K562 (cell line): ENCODE measurements at regions not wholly inside any gene's neighbourhood (a gene's known extent, or its start where the extent isn't known, plus 50 kb on each side); places are given as distances from the start of the nearest gene placed in this dataset.

Experiments
- ATAC-seq: fragments of 200-7000 bp; cut with Tn5 transposase; 3 replicates; pipeline ENCODE4 v1.9.1; 2020; ENCODE audit warnings: moderate library complexity
- BruUV-seq: library from RNA; stranded (reverse); fragments of 400-500 nt; replicated peaks from 2 replicates; lab custom pipeline; 2021; lab: Mats Ljungman, UMichigan
- CTCF ChIA-PET: fragments of 300-600 bp; formaldehyde crosslinking; extraction: SDS; loops from one replicate; lab custom pipeline; 2021; ENCODE audit warnings: low intra/inter-chr PET ratio; lab: Yijun Ruan, JAX
- POLR2A ChIA-PET: fragments of 300-600, 350-650 bp; sonication (Branson Sonifier 250); formaldehyde crosslinking; extraction: SDS; loops from one replicate; lab custom pipeline; 2021; ENCODE audit warnings: antibody characterized with exemption, inconsistent platforms; lab: Yijun Ruan, JAX
- DNase-seq, 4 experiments: peaks; one replicate each; pipeline versions ENCODE4 v3.0.0 to v3.0.0-alpha.2; 2011 to 2018; ENCODE audit warnings: low spot score in 3 of 4, mixed read lengths in 3 of 4; ENCODE audit errors: extremely low read depth in 1 of 4
- FAIRE-seq: peaks from 2 replicates; lab custom pipeline; 2011; peaks lifted over from hg19 to GRCh38; lab: Jason Lieb, UNC
- H2AFZ ChIP-seq: 2 replicates; pipeline ENCODE4 v1.6.0; 2011; ENCODE audit warnings: low read depth, low read length, control low read depth, inconsistent platforms
- H3K27ac ChIP-seq: fragments of 200-600 bp; 3 replicates; pipeline ENCODE4 v1.8.0; 2011; ENCODE audit warnings: low read depth, mild to moderate bottlenecking, control low read depth, inconsistent platforms, low read length, moderate library complexity, mixed read lengths; ENCODE audit errors: extremely low read depth
- H3K27me3 ChIP-seq, 2 experiments: fragments of 300-600 bp in 1 of 2; 2 replicates in 1 of 2; 3 replicates in 1 of 2; pipeline versions ENCODE4 v1.6.0 to v1.8.0; 2011; ENCODE audit warnings: inconsistent platforms in 2 of 2, low read length in 2 of 2, mild to moderate bottlenecking in 1 of 2, mixed read lengths in 1 of 2, moderate library complexity in 1 of 2; ENCODE audit not compliant: control insufficient read depth in 2 of 2, insufficient read depth in 2 of 2
- H3K36me3 ChIP-seq: fragments of 300-600 bp; 3 replicates; pipeline ENCODE4 v1.8.0; 2011; ENCODE audit warnings: mild to moderate bottlenecking, low read length, inconsistent platforms; ENCODE audit not compliant: control insufficient read depth, insufficient read depth
- H3K4me1 ChIP-seq, 2 experiments: fragments of 200-600 bp in 1 of 2; replicated peaks in 1 of 2; 2 replicates in 1 of 2; 3 replicates in 1 of 2; pipeline versions ENCODE4 v1.5.1 to v1.8.0; 2011; ENCODE audit warnings: inconsistent platforms in 2 of 2, low read length in 2 of 2, mild to moderate bottlenecking in 1 of 2, mixed read lengths in 1 of 2, moderate library complexity in 1 of 2; ENCODE audit not compliant: control insufficient read depth in 2 of 2, insufficient read depth in 2 of 2
- H3K4me2 ChIP-seq: 2 replicates; pipeline ENCODE4 v1.6.1; 2011; ENCODE audit warnings: low read length, control low read depth, inconsistent platforms, mixed read lengths; ENCODE audit not compliant: insufficient read depth
- H3K4me3 ChIP-seq: fragments of 200-600 bp; sonication (generic), shearing (Covaris generic); 2 replicates; pipeline ENCODE4 v1.5.1; 2016; ENCODE audit warnings: control low read depth, inconsistent platforms
- H3K79me2 ChIP-seq: fragments of 200-600 bp; 3 replicates; pipeline ENCODE4 v1.8.0; 2011; ENCODE audit warnings: low read length, inconsistent platforms; ENCODE audit not compliant: control insufficient read depth, insufficient read depth
- H3K9ac ChIP-seq, 2 experiments: 2 replicates each; pipeline versions ENCODE4 v1.6.0 to v1.6.1; 2011; ENCODE audit warnings: low read depth in 2 of 2, low read length in 2 of 2, control low read depth in 1 of 2, inconsistent platforms in 1 of 2, mild to moderate bottlenecking in 1 of 2, mixed read lengths in 1 of 2; ENCODE audit not compliant: insufficient read depth in 1 of 2
- H3K9me1 ChIP-seq: one replicate; pipeline ENCODE4 v1.6.0; 2011; ENCODE audit warnings: inconsistent platforms, mild to moderate bottlenecking, low read length, moderate library complexity; ENCODE audit not compliant: control insufficient read depth, insufficient read depth
- H3K9me3 ChIP-seq: replicated peaks from 2 replicates; pipeline ENCODE4 v1.5.1; 2011; ENCODE audit warnings: low read depth, low read length, inconsistent platforms; ENCODE audit not compliant: control insufficient read depth, insufficient read depth
- H4K20me1 ChIP-seq: replicated peaks from 2 replicates; pipeline ENCODE4 v1.6.1; 2011; ENCODE audit warnings: low read length, inconsistent platforms, mixed read lengths; ENCODE audit not compliant: control insufficient read depth, insufficient read depth
- ARNT ChIP-seq, 2 experiments: fragments of 450-650 bp; IDR thresholded peaks; 2 replicates each; pipeline ENCODE4 v1.6.1; 2016; ENCODE audit warnings: mild to moderate bottlenecking in 1 of 2
- BRD9 ChIP-seq: fragments of 450-650 bp; IDR thresholded peaks from 2 replicates; pipeline ENCODE4 v1.6.1; 2018; ENCODE audit warnings: low read depth; ENCODE audit not compliant: partially characterized antibody
- NBN ChIP-seq: fragments of 450-650 bp; IDR thresholded peaks from 2 replicates; pipeline ENCODE4 v1.6.1; 2016; ENCODE audit warnings: low read depth, mild to moderate bottlenecking
- NR2F6 ChIP-seq: fragments of 450-650 bp; formaldehyde crosslinking; IDR thresholded peaks from 2 replicates; pipeline ENCODE4 v1.4.0; 2020; ENCODE audit warnings: mild to moderate bottlenecking
- PYGO2 ChIP-seq: fragments of 450-650 bp; IDR thresholded peaks from 2 replicates; pipeline ENCODE4 v1.6.1; 2016; ENCODE audit warnings: mild to moderate bottlenecking, missing genetic modification characterization, moderate library complexity, missing compliant biosample characterization
- SREBF1 ChIP-seq: fragments of 150-350 bp; IDR thresholded peaks from 2 replicates; pipeline ENCODE4 v1.6.1; 2014; ENCODE audit warnings: antibody characterized with exemption, low read depth, low read length, borderline replicate concordance
- ZNF146 ChIP-seq: IDR thresholded peaks from one replicate; pipeline ENCODE4 v1.6.1; 2018; ENCODE audit warnings: missing compliant biosample characterization; ENCODE audit not compliant: unreplicated experiment
- ZNF184 ChIP-seq: sonication (generic); formaldehyde crosslinking; IDR thresholded peaks from 2 replicates; pipeline ENCODE4 v1.5.0; 2020; ENCODE audit warnings: missing genetic modification reagents
- ZNF23 ChIP-seq: fragments of 250-450 bp; sonication (Bioruptor Pico); IDR thresholded peaks from 2 replicates; pipeline ENCODE4 v1.4.0; 2020; ENCODE audit warnings: mild to moderate bottlenecking
- ZNF445 ChIP-seq: fragments of 250-450 bp; sonication (Bioruptor Pico); IDR thresholded peaks from 2 replicates; pipeline ENCODE4 v1.4.0; 2020; ENCODE audit warnings: low read depth, mild to moderate bottlenecking, moderate library complexity
- ZNF696 ChIP-seq: fragments of 250-450 bp; sonication (Bioruptor Pico); conservative IDR thresholded peaks from 2 replicates; pipeline ENCODE4 v1.4.0; 2020; ENCODE audit warnings: mild to moderate bottlenecking, moderate library complexity
- ZNF780A ChIP-seq: fragments of 250-450 bp; sonication (Bioruptor Pico); IDR thresholded peaks from 2 replicates; pipeline ENCODE4 v1.5.0; 2021; ENCODE audit warnings: mild to moderate bottlenecking
- WGBS: fragments of 100-300 bp; shearing (Covaris generic); methylation state at CpG from one replicate; pipeline ENCODE4 v1.1.6; 2016; ENCODE audit warnings: low coverage, mixed read lengths; ENCODE audit not compliant: insufficient coverage; ENCODE audit errors: missing lambda C conversion rate; 5-methylcytosine and 5-hydroxymethylcytosine counted together
- in situ Hi-C: fragments of 300-500 bp; cut with MboI; formaldehyde crosslinking; loops from 4 replicates; pipeline ENCODE4 v1.15.0; 2018; ENCODE audit warnings: inconsistent platforms, mixed read lengths
- intact Hi-C: fragments of 100-400 bp; cut with micrococcal nuclease; formaldehyde crosslinking; loops from 2 replicates; pipeline ENCODE4 v1.14.2; 2022
- TF ChIP-seq, protein P1 (sequence below): fragments of 450-650 bp; IDR thresholded peaks from 2 replicates; pipeline ENCODE4 v1.6.1; 2014; ENCODE audit warnings: low read depth, mild to moderate bottlenecking, moderate library complexity, borderline replicate concordance
- TF ChIP-seq, protein P2 (sequence below): sonication (generic); formaldehyde crosslinking; IDR thresholded peaks from 2 replicates; pipeline ENCODE4 v1.5.0; 2020; ENCODE audit warnings: missing genetic modification reagents
- TF ChIP-seq, protein P3 (sequence below): fragments of 250-450 bp; sonication (Bioruptor Pico); IDR thresholded peaks from 2 replicates; pipeline ENCODE4 v1.5.0; 2021; ENCODE audit warnings: mild to moderate bottlenecking, moderate library complexity

DNA sequence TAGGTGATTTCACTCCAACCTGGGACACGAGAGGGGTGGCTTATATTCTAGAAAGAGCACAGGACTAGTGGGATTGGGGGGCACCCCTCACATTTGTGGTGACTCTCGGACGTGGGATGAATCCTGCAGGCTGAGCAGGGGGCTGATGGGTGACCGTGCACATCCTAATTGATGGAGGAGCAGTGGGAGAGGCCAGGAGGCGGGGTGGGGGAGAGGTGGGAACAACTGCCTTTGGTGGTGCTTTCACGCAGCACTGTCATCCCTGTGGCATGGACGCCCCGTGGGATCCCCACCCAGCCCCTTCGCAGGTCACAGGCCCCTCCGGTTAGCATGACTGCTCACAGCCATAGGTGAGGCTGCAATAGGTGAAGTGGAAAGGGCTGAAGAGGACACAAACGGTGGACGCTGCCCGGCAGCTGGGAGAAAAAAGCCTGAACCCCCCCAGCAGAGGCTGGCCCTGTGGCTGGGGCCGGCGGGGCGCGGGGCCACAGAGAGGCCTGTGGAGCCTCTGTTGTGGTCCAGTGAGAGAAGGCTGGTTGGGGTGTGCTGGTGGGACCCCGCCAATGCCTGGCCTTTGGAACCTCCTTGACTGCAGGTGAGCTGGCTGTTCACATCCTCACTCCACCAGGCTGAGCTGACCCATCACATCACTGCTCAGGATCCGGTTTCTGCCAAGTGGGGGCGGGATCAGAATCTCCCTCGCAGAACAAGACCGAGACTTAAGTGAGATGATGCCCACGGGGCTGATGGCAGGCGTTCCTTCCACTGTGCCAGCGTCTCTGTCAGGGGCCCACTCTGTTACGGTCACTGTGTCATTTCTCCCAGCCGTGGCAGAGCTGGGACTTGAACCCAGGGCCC, 325.4 kb downstream of the TEX29 start (continued):
- TF ChIP-seq, protein P1, sequence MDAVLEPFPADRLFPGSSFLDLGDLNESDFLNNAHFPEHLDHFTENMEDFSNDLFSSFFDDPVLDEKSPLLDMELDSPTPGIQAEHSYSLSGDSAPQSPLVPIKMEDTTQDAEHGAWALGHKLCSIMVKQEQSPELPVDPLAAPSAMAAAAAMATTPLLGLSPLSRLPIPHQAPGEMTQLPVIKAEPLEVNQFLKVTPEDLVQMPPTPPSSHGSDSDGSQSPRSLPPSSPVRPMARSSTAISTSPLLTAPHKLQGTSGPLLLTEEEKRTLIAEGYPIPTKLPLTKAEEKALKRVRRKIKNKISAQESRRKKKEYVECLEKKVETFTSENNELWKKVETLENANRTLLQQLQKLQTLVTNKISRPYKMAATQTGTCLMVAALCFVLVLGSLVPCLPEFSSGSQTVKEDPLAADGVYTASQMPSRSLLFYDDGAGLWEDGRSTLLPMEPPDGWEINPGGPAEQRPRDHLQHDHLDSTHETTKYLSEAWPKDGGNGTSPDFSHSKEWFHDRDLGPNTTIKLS: no peak
- TF ChIP-seq, protein P2, sequence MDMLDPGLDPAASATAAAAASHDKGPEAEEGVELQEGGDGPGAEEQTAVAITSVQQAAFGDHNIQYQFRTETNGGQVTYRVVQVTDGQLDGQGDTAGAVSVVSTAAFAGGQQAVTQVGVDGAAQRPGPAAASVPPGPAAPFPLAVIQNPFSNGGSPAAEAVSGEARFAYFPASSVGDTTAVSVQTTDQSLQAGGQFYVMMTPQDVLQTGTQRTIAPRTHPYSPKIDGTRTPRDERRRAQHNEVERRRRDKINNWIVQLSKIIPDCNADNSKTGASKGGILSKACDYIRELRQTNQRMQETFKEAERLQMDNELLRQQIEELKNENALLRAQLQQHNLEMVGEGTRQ (CRISPR knock-in tag): no peak
- TF ChIP-seq, all 486 proteins: peak for 0

DNA sequence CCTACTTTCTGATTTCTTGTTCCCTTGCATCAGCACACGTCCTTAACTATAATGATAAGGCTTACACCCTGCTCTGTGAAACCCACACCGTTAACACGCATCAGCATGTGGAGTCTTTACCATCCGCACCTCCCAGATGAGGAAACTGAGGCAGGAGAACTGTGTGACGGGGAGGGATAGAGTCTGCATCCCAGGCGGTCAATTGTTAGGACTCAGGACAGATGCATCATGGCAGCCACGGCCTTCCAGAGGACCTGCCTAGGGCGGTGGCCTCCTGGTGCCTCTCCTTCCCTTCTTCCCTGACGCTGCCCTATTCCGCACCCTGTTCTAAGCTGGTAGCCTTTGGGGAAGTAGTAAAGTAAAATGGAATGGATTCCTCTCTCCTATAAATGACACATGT, 326.0 kb downstream of the TEX29 start:
- H3K79me2 ChIP-seq: no peaks in the 10 kb centered on the region
- no peak overlapping the region for H2AFZ ChIP-seq
- no peak overlapping the region for H3K4me3 ChIP-seq
- FAIRE-seq (no peak), DNase-seq (no peak), ATAC-seq (no peak)
- H4K20me1 ChIP-seq: no peaks in the 10 kb centered on the region
- H3K9me3 ChIP-seq: no peaks in the 10 kb centered on the region
- CTCF ChIA-PET: no interaction called here
- no peaks in the 10 kb centered on the region for H3K4me1 ChIP-seq
- H3K36me3 ChIP-seq: no peaks in the 10 kb centered on the region
- intact Hi-C loops: no loop called here
- no peak overlapping the region for H3K9ac ChIP-seq
- in situ Hi-C loops: no loop called here
- H3K4me2 ChIP-seq: no peak overlapping the region
- POLR2A ChIA-PET: no interaction called here
- 0% methylated on average over 6 of the region's 10 CpGs for WGBS
- no TSS peak for BruUV-seq
- no peak overlapping the region for H3K27ac ChIP-seq
- H3K9me1 ChIP-seq: no peaks in the 10 kb centered on the region
- peaks cover 0 to 12% of the 10 kb centered on the region in 2 experiments; a peak in 2 of 5 replicates for H3K27me3 ChIP-seq
- no peak for TF ChIP-seq NR2F6 (CRISPR knock-in tag)
- no peak for TF ChIP-seq ZNF146 (CRISPR knock-in tag)
- no peak for TF ChIP-seq NBN
- no peak for TF ChIP-seq ZNF445 (CRISPR knock-in tag)
- no peak for TF ChIP-seq ZNF696 (CRISPR knock-in tag)
- TF ChIP-seq PYGO2 (tag): no peak
- no peak for TF ChIP-seq ZNF23 (CRISPR knock-in tag)
- no peak for TF ChIP-seq SREBF1
- TF ChIP-seq ZNF780A (CRISPR knock-in tag): no peak
- TF ChIP-seq ARNT (IDR thresholded peaks at IDR 0.05): no peak
- no peak for TF ChIP-seq ZNF184 (CRISPR knock-in tag)
- TF ChIP-seq, protein P3, sequence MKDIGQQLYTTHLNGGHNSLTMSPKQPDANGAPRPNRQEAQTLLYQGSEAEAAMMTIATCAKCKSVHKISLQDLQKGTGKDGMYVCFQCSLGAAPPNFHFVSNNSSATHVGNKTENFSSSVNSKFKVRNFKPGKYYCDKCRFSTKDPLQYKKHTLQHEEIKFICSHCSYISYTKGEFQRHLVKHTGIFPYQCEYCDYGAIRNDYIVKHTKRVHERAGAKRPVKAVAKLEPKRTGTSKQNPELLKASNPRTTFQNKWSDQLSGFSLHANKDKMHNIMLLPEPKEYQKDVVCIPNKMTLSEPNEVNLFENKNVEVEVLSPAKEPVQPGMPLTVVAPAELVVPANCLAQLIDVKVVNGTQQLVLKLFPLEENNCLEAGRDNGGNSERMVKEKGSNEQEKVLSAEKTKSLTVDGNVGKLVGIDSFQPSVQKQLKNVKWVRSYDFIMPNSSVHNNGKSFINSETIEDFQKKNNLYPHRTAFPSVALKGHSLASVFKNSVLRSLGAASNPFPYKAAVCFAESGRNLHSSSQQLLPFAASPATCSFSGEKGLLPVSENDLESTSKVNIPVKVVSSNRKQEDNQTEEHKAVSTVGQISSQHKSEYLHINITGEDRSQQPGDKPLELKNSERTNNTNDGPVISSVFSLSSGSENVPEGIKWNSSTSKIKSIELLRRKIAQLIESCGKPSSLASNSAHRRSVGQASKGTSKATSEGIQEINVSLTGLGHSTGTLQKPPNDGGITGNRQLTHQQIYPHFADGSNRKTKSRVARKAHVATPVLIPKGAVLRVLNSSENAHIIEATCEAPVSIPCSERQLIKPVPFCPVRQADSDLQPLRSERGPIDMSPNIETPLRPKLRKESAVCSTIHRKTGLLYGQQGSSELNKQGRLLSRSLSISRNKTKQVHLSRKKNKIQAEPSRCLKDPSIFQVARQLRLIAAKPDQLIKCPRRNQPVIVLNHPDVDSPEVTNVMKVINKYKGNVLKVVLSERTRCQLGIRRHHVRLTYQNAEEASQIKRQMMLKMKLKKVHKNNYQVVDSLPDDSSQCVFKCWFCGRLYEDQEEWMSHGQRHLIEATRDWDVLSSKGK (CRISPR knock-in tag): no peak
- no peak for TF ChIP-seq BRD9
